GM12878 (cell line): ENCODE measurements at regions not wholly inside any gene's neighbourhood (a gene's known extent, or its start where the extent isn't known, plus 50 kb on each side); places are given as distances from the start of the nearest gene placed in this dataset.

Source experiments
- CBX3 ChIP-seq: fragments of 200-600 bp; sonication (generic); IDR thresholded peaks from 2 replicates; pipeline ENCODE4 v1.6.1; 2016; ENCODE audit warnings: low read depth, borderline replicate concordance
- CBX5 ChIP-seq: sonication (generic); IDR thresholded peaks from 2 replicates; pipeline ENCODE4 v1.6.1; 2016; ENCODE audit warnings: low read depth, moderate library complexity, mild to moderate bottlenecking, inconsistent platforms
- CTCF ChIP-seq, 3 experiments: IDR thresholded peaks in 2 of 3; conservative IDR thresholded peaks in 1 of 3; 2 replicates each; pipeline ENCODE4 v1.5.1; 2011; ENCODE audit warnings: low read depth in 3 of 3, low read length in 3 of 3, mild to moderate bottlenecking in 3 of 3, control low read depth in 2 of 3, moderate library complexity in 2 of 3, inconsistent platforms in 1 of 3, mixed read lengths in 1 of 3; ENCODE audit not compliant: control insufficient read depth in 2 of 3, insufficient read depth in 1 of 3; ENCODE audit errors: extremely low read depth in 1 of 3
- HCFC1 ChIP-seq: fragments of 150-350 bp; IDR thresholded peaks from 2 replicates; pipeline ENCODE4 v1.6.1; 2014; ENCODE audit warnings: low read length
- IKZF1 ChIP-seq: fragments of 450-650 bp; conservative IDR thresholded peaks from 2 replicates; pipeline ENCODE4 v1.6.1; 2017; ENCODE audit warnings: antibody characterized with exemption, mild to moderate bottlenecking
- MEF2A ChIP-seq: IDR thresholded peaks from 2 replicates; pipeline ENCODE4 v1.6.1; 2011; ENCODE audit warnings: low read depth, mild to moderate bottlenecking, low read length, moderate library complexity; ENCODE audit not compliant: insufficient read depth
- NBN ChIP-seq: fragments of 450-650 bp; IDR thresholded peaks from 2 replicates; pipeline ENCODE4 v1.6.1; 2016
- NFIC ChIP-seq: IDR thresholded peaks from 2 replicates; pipeline ENCODE4 v1.6.1; 2012; ENCODE audit warnings: low read depth, mild to moderate bottlenecking, inconsistent platforms, low read length, moderate library complexity
- NKRF ChIP-seq: fragments of 450-650 bp; conservative IDR thresholded peaks from 2 replicates; pipeline ENCODE4 v1.6.1; 2017; ENCODE audit warnings: mild to moderate bottlenecking, moderate library complexity
- PAX5 ChIP-seq: IDR thresholded peaks from 2 replicates; pipeline ENCODE4 v1.6.1; 2011; ENCODE audit warnings: low read depth, low read length, borderline replicate concordance
- PML ChIP-seq: IDR thresholded peaks from 2 replicates; pipeline ENCODE4 v1.6.1; 2012; ENCODE audit warnings: low read length, inconsistent platforms
- RAD51 ChIP-seq: fragments of 450-650 bp; IDR thresholded peaks from 2 replicates; pipeline ENCODE4 v1.6.1; 2016; ENCODE audit warnings: moderate library complexity, mild to moderate bottlenecking, inconsistent platforms
- RCOR1 ChIP-seq: conservative IDR thresholded peaks from 2 replicates; pipeline ENCODE4 v1.6.1; 2012; ENCODE audit warnings: low read depth, low read length, improper control_type of control experiment
- SIN3A ChIP-seq: IDR thresholded peaks from 2 replicates; pipeline ENCODE4 v1.6.1; 2012; ENCODE audit warnings: low read depth, low read length, improper control_type of control experiment
- SMC3 ChIP-seq: IDR thresholded peaks from 2 replicates; pipeline ENCODE4 v1.6.1; 2011; ENCODE audit warnings: low read length, improper control_type of control experiment, borderline replicate concordance
- SPI1 ChIP-seq: IDR thresholded peaks from 2 replicates; pipeline ENCODE4 v1.6.1; 2011; ENCODE audit warnings: low read depth, mild to moderate bottlenecking, low read length, moderate library complexity, borderline replicate concordance; ENCODE audit not compliant: insufficient read depth
- TCF7 ChIP-seq: IDR thresholded peaks from 2 replicates; pipeline ENCODE4 v1.6.1; 2014; ENCODE audit warnings: antibody characterized with exemption, borderline replicate concordance
- WRNIP1 ChIP-seq: IDR thresholded peaks from 2 replicates; pipeline ENCODE4 v1.6.1; 2011; ENCODE audit warnings: low read depth, low read length, improper control_type of control experiment, borderline replicate concordance
- ZNF217 ChIP-seq: fragments of 450-650 bp; IDR thresholded peaks from 2 replicates; pipeline ENCODE4 v1.6.1; 2017; ENCODE audit warnings: antibody characterized with exemption, mild to moderate bottlenecking
- ZNF592 ChIP-seq: fragments of 450-650 bp; IDR thresholded peaks from 2 replicates; pipeline ENCODE4 v1.6.1; 2017; ENCODE audit warnings: mild to moderate bottlenecking, moderate library complexity
- ZSCAN29 ChIP-seq: fragments of 450-650 bp; IDR thresholded peaks from 2 replicates; pipeline ENCODE4 v1.6.1; 2017; ENCODE audit warnings: mild to moderate bottlenecking, moderate library complexity
- TF ChIP-seq, protein P1 (sequence below): IDR thresholded peaks from 2 replicates; pipeline ENCODE4 v1.6.1; 2011; ENCODE audit warnings: borderline replicate concordance, low read depth, mild to moderate bottlenecking, moderate library complexity, mixed read lengths, low read length; ENCODE audit not compliant: insufficient read depth; ENCODE audit errors: extremely low read length

DNA sequence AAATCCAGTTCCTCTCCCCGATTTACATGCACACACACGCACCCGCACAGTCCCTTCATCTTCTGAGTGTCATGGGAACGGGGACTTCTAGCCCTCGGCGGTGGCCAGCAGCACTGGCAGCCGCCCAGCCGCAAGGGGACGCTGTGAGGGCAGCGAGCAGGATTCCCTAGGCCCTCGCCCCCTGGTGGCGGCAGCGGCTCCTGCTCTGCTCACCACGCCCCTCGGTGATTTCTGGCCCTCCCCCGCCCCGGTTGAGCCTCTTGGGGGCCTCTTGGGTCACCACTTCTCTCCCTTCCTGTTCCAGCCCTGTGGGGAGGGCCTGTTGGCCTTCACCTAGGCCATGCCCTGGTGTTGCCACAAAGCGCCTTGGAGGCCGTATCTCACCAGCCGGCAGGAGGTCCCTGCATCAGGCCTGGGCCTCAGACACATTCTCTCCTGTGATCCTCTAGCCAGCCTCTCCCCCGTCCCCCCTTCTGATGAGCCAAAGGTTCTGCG, 75.2 kb upstream of the KSR1 start (continued):
- TF ChIP-seq CTCF (IDR thresholded peaks at IDR 0.05 in 2 of 3, conservative IDR thresholded peaks at IDR 0.05 in 1 of 3; ENCODE audit: control insufficient read depth in 2 of 3, extremely low read depth in 1 of 3, insufficient read depth in 1 of 3, low read depth in 3 of 3, low read length in 3 of 3): peak; percentile 100; a peak in 5 of 6 replicates
- TF ChIP-seq SIN3A: no peak
- TF ChIP-seq CBX3: no peak
- 0 out of 2 replicates have a peak, but pooled peaks have one; percentile 39 for TF ChIP-seq CBX5
- TF ChIP-seq NKRF: no peak
- no peak for TF ChIP-seq SPI1
- TF ChIP-seq NFIC: no peak
- TF ChIP-seq PML: no peak
- no peak for TF ChIP-seq PAX5
- no peak for TF ChIP-seq WRNIP1
- TF ChIP-seq RAD51: no peak
- peak; percentile 98 for TF ChIP-seq SMC3
- no peak for TF ChIP-seq ZNF217
- peak; percentile 45; the same call in 1 of the 2 replicates for TF ChIP-seq MEF2A
- no peak for TF ChIP-seq NBN
- peak; percentile 23; the same call in 1 of the 2 replicates for TF ChIP-seq HCFC1
- TF ChIP-seq RCOR1: no peak
- peak; percentile 73; the same call in 1 of the 2 replicates for TF ChIP-seq ZNF592
- TF ChIP-seq IKZF1: peak; percentile 57
- TF ChIP-seq ZSCAN29: no peak
- TF ChIP-seq TCF7: no peak
- TF ChIP-seq, protein P1, sequence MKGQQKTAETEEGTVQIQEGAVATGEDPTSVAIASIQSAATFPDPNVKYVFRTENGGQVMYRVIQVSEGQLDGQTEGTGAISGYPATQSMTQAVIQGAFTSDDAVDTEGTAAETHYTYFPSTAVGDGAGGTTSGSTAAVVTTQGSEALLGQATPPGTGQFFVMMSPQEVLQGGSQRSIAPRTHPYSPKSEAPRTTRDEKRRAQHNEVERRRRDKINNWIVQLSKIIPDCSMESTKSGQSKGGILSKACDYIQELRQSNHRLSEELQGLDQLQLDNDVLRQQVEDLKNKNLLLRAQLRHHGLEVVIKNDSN: no peak
